ENCODE measurements at regions not wholly inside any gene's neighbourhood (a gene's known extent, or its start where the extent isn't known, plus 50 kb on each side); places are given as distances from the start of the nearest gene placed in this dataset.

DNA sequence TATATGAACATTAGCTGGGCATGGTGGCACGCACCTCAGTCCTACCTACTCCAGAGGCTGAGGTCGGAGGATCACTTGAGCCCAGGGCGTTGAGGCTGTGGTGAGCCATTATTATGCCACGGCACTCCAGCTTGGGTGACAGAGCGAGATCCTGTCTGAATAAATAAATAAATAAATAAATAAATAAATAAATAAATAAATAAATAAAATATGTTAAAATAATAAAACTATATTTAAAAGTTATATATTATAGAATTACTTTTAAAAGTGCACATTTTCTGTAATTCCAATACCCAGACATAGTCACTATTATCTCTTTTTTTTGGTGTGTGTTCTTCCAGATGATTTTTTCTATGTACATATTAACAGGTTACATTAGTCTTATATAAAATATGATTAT, 382.0 kb upstream of the ROBO2 start:
- TF ChIP-seq POLR2AphosphoS5 (IDR thresholded peaks at IDR 0.05; ENCODE audit: low read depth, low read length) (no peak), TAF1 (IDR thresholded peaks at IDR 0.05; ENCODE audit: borderline replicate concordance, insufficient read depth, low read length) (no peak), SIN3A (IDR thresholded peaks at IDR 0.05; ENCODE audit: borderline replicate concordance, insufficient read depth, low read length) (no peak), FOXP2 (optimal IDR thresholded peaks at IDR 0.05; ENCODE audit: borderline replicate concordance, extremely low read depth, extremely low read length, insufficient read depth) (no peak)
- TF ChIP-seq, protein P1, sequence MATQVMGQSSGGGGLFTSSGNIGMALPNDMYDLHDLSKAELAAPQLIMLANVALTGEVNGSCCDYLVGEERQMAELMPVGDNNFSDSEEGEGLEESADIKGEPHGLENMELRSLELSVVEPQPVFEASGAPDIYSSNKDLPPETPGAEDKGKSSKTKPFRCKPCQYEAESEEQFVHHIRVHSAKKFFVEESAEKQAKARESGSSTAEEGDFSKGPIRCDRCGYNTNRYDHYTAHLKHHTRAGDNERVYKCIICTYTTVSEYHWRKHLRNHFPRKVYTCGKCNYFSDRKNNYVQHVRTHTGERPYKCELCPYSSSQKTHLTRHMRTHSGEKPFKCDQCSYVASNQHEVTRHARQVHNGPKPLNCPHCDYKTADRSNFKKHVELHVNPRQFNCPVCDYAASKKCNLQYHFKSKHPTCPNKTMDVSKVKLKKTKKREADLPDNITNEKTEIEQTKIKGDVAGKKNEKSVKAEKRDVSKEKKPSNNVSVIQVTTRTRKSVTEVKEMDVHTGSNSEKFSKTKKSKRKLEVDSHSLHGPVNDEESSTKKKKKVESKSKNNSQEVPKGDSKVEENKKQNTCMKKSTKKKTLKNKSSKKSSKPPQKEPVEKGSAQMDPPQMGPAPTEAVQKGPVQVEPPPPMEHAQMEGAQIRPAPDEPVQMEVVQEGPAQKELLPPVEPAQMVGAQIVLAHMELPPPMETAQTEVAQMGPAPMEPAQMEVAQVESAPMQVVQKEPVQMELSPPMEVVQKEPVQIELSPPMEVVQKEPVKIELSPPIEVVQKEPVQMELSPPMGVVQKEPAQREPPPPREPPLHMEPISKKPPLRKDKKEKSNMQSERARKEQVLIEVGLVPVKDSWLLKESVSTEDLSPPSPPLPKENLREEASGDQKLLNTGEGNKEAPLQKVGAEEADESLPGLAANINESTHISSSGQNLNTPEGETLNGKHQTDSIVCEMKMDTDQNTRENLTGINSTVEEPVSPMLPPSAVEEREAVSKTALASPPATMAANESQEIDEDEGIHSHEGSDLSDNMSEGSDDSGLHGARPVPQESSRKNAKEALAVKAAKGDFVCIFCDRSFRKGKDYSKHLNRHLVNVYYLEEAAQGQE (IDR thresholded peaks at IDR 0.05; ENCODE audit: insufficient read depth in 1 of 2, low read depth in 2 of 2, low read length in 2 of 2): no peak
